GM12865 (cell line): ENCODE measurements at regions not wholly inside any gene's neighbourhood (a gene's known extent, or its start where the extent isn't known, plus 50 kb on each side); places are given as distances from the start of the nearest gene placed in this dataset.
"Not testable (repeated sequence)": the region's sequence is repeated elsewhere in the genome, so short reads cannot be mapped to it uniquely, and the experiment has no call there.

Experiments
- DNase-seq: peaks from one replicate; pipeline ENCODE4 v3.0.0; 2010; ENCODE audit warnings: low read depth
- H3K4me3 ChIP-seq: 2 replicates; pipeline ENCODE4 v1.5.1; 2011; ENCODE audit warnings: mild to moderate bottlenecking, low read depth, low read length, control low read depth
- TF ChIP-seq, protein P1 (sequence below): IDR thresholded peaks from 2 replicates; pipeline ENCODE4 v1.5.1; 2011; ENCODE audit warnings: low read length, control low read depth, low read depth, inconsistent platforms; ENCODE audit not compliant: insufficient read depth; ENCODE audit errors: missing control alignments

GRCh38 chrX:7346021-7346420 is 198.1 kb upstream of the PUDP start:
- no peak for DNase-seq

DNA sequence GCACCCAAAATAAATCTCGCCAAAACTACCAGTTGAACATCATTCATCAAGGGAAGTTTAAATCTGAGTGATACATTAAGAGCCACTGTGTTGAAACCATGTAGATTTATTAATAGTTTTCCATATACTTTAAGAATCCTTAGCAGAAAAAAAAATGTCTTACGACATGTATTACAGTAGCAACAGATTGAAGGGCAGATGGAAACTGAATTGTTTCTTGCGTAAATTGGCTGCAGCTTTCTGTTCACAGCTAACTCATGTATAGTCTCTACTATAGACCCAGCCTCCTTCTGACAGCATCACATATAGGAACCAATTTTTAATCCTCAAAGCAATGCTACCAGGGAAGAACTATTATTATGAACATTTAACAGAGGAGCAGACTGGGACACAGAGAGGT is 195.2 kb upstream of the PUDP start:
- TF ChIP-seq, protein P1, sequence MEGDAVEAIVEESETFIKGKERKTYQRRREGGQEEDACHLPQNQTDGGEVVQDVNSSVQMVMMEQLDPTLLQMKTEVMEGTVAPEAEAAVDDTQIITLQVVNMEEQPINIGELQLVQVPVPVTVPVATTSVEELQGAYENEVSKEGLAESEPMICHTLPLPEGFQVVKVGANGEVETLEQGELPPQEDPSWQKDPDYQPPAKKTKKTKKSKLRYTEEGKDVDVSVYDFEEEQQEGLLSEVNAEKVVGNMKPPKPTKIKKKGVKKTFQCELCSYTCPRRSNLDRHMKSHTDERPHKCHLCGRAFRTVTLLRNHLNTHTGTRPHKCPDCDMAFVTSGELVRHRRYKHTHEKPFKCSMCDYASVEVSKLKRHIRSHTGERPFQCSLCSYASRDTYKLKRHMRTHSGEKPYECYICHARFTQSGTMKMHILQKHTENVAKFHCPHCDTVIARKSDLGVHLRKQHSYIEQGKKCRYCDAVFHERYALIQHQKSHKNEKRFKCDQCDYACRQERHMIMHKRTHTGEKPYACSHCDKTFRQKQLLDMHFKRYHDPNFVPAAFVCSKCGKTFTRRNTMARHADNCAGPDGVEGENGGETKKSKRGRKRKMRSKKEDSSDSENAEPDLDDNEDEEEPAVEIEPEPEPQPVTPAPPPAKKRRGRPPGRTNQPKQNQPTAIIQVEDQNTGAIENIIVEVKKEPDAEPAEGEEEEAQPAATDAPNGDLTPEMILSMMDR, result no peak
- no peak overlapping the region for H3K4me3 ChIP-seq
- no peak for DNase-seq

More at GRCh38 chrX:7346021-7346420, 198.1 kb upstream of the PUDP start:
- H3K4me3 ChIP-seq, result no peak overlapping the region
- TF ChIP-seq, protein P1, result no peak

DNA sequence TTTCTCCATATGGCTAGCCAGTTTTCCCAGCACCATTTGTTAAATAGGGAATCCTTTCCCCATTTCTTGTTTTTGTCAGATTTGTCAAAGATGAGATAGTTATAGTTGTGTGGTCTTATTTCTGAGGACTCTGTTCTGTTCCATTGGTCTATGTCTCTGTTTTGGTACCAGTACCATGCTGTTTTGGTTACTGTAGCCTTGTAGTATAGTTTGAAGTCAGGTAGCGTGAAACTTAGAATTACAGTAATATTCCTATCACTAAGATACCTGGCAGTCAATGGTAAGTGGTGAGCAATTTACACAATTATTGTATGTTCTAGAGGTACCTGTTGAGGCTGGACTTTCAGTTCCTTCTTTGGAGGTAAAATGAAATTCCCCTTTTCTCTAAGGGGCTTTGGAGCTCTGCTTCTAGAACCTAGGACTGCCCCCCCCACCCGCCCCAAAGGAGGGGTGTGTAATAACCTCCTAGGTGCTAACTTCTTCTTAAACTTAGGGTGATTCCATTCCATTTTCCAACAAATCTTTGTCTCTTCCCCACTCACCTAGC is 187.9 kb upstream of the PUDP start:
- not testable (repeated sequence) for DNase-seq, H3K4me3 ChIP-seq

- no peak overlapping the region for H3K4me3 ChIP-seq
- no peak for DNase-seq
- TF ChIP-seq, protein P1, result no peak
Observed at GRCh38 chrX:7334253-7334935, 186.4 kb upstream of the PUDP start.

DNA sequence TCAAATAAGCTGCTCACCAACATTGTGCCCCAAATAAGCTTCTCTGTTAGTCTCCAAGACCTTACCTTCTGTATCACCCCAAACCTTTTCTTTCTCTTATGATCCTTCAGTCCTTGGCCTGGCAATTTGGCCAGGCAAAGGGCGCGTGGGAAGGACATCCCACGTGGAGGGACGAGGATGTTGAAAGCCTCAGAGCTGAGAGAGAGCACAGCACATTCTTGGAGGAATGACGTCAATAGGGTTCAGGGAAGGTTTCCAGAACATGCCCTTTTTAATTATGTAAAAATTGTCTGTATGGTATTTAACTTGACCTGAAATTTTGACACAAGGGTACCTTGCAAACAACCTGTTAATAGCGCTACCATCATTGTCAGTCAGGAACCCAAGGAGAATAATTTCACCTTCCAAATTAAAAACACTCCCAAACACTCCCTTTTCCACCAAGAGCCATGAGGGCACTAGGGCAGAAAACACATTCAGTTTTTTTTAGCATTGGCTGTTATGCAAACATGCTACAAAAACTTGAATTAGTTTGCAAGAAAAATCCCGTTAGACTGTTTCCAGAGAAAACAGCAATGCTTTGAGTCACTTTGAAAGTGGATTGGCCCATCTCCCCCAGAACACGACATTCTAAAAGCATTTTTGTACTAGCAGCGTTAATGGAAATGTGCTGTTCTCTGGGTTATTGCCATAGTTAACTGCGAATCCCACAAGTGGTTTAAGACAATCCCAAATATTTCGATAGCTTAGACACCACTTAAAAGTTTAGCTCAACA is 183.2 kb upstream of the PUDP start:
- no peak for DNase-seq
- TF ChIP-seq, protein P1, result no peak
- no peak overlapping the region for H3K4me3 ChIP-seq

- TF ChIP-seq, protein P1, result no peak
- no peak for DNase-seq
- H3K4me3 ChIP-seq, result no peak overlapping the region
Observed at GRCh38 chrX:7330556-7330955, 182.6 kb upstream of the PUDP start.

DNA sequence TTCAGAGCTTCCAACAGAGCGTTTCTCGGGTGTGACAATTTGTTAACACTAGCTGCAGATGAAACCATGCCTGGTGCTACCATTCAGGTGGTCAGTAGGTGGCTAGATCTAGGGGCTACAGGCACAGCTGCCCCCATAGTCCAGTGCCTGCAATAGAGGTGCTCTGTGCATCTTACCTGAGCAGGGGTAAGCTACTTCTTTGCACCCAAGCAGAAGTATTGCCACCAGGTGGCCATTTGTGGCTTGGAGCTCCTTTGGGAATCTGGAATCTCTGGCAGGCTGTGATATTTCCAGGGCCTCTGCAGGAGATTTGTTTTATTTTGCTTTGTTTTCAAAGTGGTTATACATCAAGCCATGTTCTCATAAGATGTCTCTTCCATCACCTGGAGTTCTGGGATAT is 170.7 kb upstream of the PUDP start:
- H3K4me3 ChIP-seq, result no peak overlapping the region
- TF ChIP-seq, protein P1, result no peak
- DNase-seq, result no peak
